Mesenchymal stem cell (in vitro differentiated cells and primary cell): ENCODE measurements at regions not wholly inside any gene's neighbourhood (a gene's known extent, or its start where the extent isn't known, plus 50 kb on each side); places are given as distances from the start of the nearest gene placed in this dataset.
A peak's percentile ranks its signal among the peaks of the same experiment; 100 is the strongest.

Source experiments
- DNase-seq: peaks from one replicate; pipeline ENCODE4 v3.0.0-alpha.2; 2013
- H2AFZ ChIP-seq: one replicate; pipeline ENCODE4 v1.6.1; 2013; ENCODE audit warnings: low read depth, mild to moderate bottlenecking, control low read depth, inconsistent platforms, low read length, moderate library complexity
- H2AK5ac ChIP-seq: 2 replicates; pipeline ENCODE4 v1.6.1; 2013; ENCODE audit warnings: low read length, moderate library complexity, mild to moderate bottlenecking, inconsistent platforms; ENCODE audit not compliant: severe bottlenecking
- H2BK120ac ChIP-seq: one replicate; pipeline ENCODE4 v1.6.1; 2013; ENCODE audit warnings: low read depth, mild to moderate bottlenecking, inconsistent platforms, low read length, moderate library complexity
- H2BK12ac ChIP-seq, 2 experiments: one replicate each; pipeline ENCODE4 v1.6.1; 2013; ENCODE audit warnings: inconsistent platforms in 2 of 2, low read length in 2 of 2, mild to moderate bottlenecking in 2 of 2, moderate library complexity in 2 of 2, control low read depth in 1 of 2
- H2BK15ac ChIP-seq: one replicate; pipeline ENCODE4 v1.6.1; 2013; ENCODE audit warnings: mild to moderate bottlenecking, low read depth, inconsistent platforms; ENCODE audit not compliant: poor library complexity, severe bottlenecking
- H2BK5ac ChIP-seq: 2 replicates; pipeline ENCODE4 v1.6.1; 2013; ENCODE audit warnings: low read depth, mild to moderate bottlenecking, low read length, control low read depth, inconsistent platforms; ENCODE audit not compliant: poor library complexity, severe bottlenecking
- H3K14ac ChIP-seq, 2 experiments: one replicate each; pipeline ENCODE4 v1.6.1; 2013; ENCODE audit warnings: inconsistent platforms in 2 of 2, low read length in 2 of 2, control low read depth in 1 of 2, mild to moderate bottlenecking in 1 of 2, moderate library complexity in 1 of 2
- H3K18ac ChIP-seq, 2 experiments: one replicate each; pipeline ENCODE4 v1.6.1; 2013; ENCODE audit warnings: inconsistent platforms in 2 of 2, low read length in 2 of 2, control low read depth in 1 of 2, low read depth in 1 of 2, mild to moderate bottlenecking in 1 of 2
- H3K23ac ChIP-seq, 2 experiments: one replicate each; pipeline ENCODE4 v1.6.1; 2013; ENCODE audit warnings: inconsistent platforms in 2 of 2, low read length in 2 of 2, mild to moderate bottlenecking in 2 of 2, moderate library complexity in 2 of 2, control low read depth in 1 of 2
- H3K27ac ChIP-seq: 2 replicates; pipeline ENCODE4 v1.5.1; 2013; ENCODE audit warnings: mild to moderate bottlenecking, moderate library complexity, low read length, control low read depth, inconsistent platforms; ENCODE audit not compliant: poor library complexity, severe bottlenecking
- H3K27me3 ChIP-seq, 2 experiments: 2 replicates each; pipeline versions ENCODE4 v1.6.1 to v1.7.0; 2013; ENCODE audit warnings: low read length in 2 of 2, mild to moderate bottlenecking in 2 of 2, moderate library complexity in 2 of 2, control low read depth in 1 of 2, inconsistent platforms in 1 of 2; ENCODE audit not compliant: control insufficient read depth in 1 of 2, insufficient read depth in 1 of 2
- H3K36me3 ChIP-seq, 2 experiments: 2 replicates each; pipeline versions ENCODE4 v1.6.1 to v1.7.0; 2013; ENCODE audit warnings: low read length in 2 of 2, control low read depth in 1 of 2, inconsistent platforms in 1 of 2, low read depth in 1 of 2, mild to moderate bottlenecking in 1 of 2; ENCODE audit not compliant: insufficient read depth in 2 of 2, control insufficient read depth in 1 of 2
- H3K4ac ChIP-seq, 2 experiments: one replicate each; pipeline ENCODE4 v1.6.1; 2013; ENCODE audit warnings: inconsistent platforms in 2 of 2, low read length in 2 of 2, mild to moderate bottlenecking in 2 of 2, moderate library complexity in 2 of 2, control low read depth in 1 of 2, low read depth in 1 of 2
- H3K4me1 ChIP-seq: 2 replicates; pipeline ENCODE4 v1.6.1; 2013; ENCODE audit warnings: low read depth, low read length, control low read depth; ENCODE audit not compliant: control insufficient read depth, insufficient read depth
- H3K4me2 ChIP-seq: 2 replicates; pipeline ENCODE4 v1.6.1; 2013; ENCODE audit warnings: low read length, mild to moderate bottlenecking, inconsistent platforms; ENCODE audit not compliant: poor library complexity, severe bottlenecking
- H3K4me3 ChIP-seq, 2 experiments: 2 replicates each; pipeline versions ENCODE4 v1.5.1 to v1.7.0; 2013; ENCODE audit warnings: low read length in 2 of 2, mild to moderate bottlenecking in 2 of 2, control low read depth in 1 of 2, low read depth in 1 of 2; ENCODE audit not compliant: insufficient read depth in 1 of 2
- H3K79me1 ChIP-seq: replicated peaks from 2 replicates; pipeline ENCODE4 v1.6.1; 2013; ENCODE audit warnings: mild to moderate bottlenecking, control low read depth, low read length, inconsistent platforms; ENCODE audit not compliant: poor library complexity, severe bottlenecking
- H3K9ac ChIP-seq: 2 replicates; pipeline ENCODE4 v1.7.0; 2013; ENCODE audit warnings: mild to moderate bottlenecking, low read length, moderate library complexity
- H3K9me3 ChIP-seq: 2 replicates; pipeline ENCODE4 v1.7.0; 2013; ENCODE audit warnings: mild to moderate bottlenecking, low read length; ENCODE audit not compliant: control insufficient read depth
- H4K8ac ChIP-seq: one replicate; pipeline ENCODE4 v1.6.1; 2013; ENCODE audit warnings: inconsistent platforms, mild to moderate bottlenecking, low read length, moderate library complexity
- H4K91ac ChIP-seq: one replicate; pipeline ENCODE4 v1.6.1; 2013; ENCODE audit warnings: mild to moderate bottlenecking, low read length, inconsistent platforms
- WGBS: methylation state at CpG from one replicate; pipeline ENCODE4 v1.1.7; 2013; ENCODE audit warnings: mixed read lengths; 5-methylcytosine and 5-hydroxymethylcytosine counted together

DNA sequence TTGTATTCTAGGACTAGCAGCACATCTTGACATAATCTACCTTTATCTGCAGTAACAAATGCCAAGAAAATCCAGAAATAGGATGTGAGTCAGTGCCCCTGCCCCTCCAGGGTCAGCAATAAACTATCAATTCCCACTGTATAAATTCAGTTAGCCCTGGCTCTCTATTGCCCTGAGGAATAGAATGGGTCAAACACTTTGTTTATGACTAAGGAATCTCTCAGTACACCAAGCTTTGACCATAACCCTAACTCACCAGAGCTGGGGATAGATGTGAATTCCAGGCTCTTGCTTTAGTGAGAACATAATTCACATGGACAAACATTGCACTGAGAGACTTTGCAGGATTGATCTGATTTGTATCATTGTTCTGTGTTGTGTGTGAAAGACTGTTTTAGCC, 82.3 kb downstream of the CXXC4 start:
- no peak overlapping the region for H2AFZ ChIP-seq
- H4K8ac ChIP-seq, result no peak overlapping the region
- no peak overlapping the region for H3K4me2 ChIP-seq
- no peak overlapping the region for H3K9ac ChIP-seq
- no peak overlapping the region for H3K27ac ChIP-seq
- H3K27me3 ChIP-seq, result no peaks in the 10 kb centered on the region
- H3K9me3 ChIP-seq, result no peaks in the 10 kb centered on the region
- H4K91ac ChIP-seq, result no peak overlapping the region
- H3K18ac ChIP-seq, result no peak overlapping the region
- H3K79me1 ChIP-seq, result no peaks in the 10 kb centered on the region
- no peak overlapping the region for H2BK120ac ChIP-seq
- no peak overlapping the region for H3K23ac ChIP-seq
- DNase-seq, result peak; percentile 28
- H2AK5ac ChIP-seq, result no peak overlapping the region
- no peaks in the 10 kb centered on the region for H3K4me1 ChIP-seq
- no peak overlapping the region for H2BK12ac ChIP-seq
- no peak overlapping the region for H2BK15ac ChIP-seq
- no peak overlapping the region for H3K4me3 ChIP-seq
- H2BK5ac ChIP-seq, result no peak overlapping the region
- H3K36me3 ChIP-seq, result no peaks in the 10 kb centered on the region
- H3K14ac ChIP-seq, result no peak overlapping the region
- H3K4ac ChIP-seq, result no peak overlapping the region

DNA sequence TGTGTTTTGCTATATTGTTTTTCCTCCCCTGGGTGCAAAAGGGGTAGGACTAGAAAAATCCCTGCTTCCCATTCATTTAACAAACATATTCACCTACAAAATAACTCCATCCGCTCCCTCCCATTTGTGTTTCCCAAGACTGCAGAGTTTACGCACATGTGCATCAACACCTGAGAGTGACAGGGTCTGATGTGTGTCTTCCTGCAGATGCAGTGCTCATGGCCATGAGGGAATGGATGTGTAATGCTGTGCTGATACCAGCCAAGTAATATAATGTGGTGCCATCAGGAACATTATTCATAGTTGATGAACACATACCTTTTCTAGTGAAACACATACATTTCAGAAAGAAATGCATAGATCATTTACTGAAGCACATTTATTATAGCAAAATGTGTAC, 83.2 kb downstream of the CXXC4 start:
- no peak overlapping the region for H3K4me3 ChIP-seq
- no peak overlapping the region for H3K23ac ChIP-seq
- H3K9ac ChIP-seq, result no peak overlapping the region
- no peak overlapping the region for H3K14ac ChIP-seq
- no peaks in the 10 kb centered on the region for H3K27me3 ChIP-seq
- 95% methylated on average over 2 of the region's 2 CpGs for WGBS
- H3K18ac ChIP-seq, result peak overlapping the region in 1 of 2 experiments; percentile 40
- H3K9me3 ChIP-seq, result no peaks in the 10 kb centered on the region
- H3K4me2 ChIP-seq, result no peak overlapping the region
- no peak overlapping the region for H3K27ac ChIP-seq
- H2BK15ac ChIP-seq, result no peak overlapping the region
- H2AFZ ChIP-seq, result no peak overlapping the region
- DNase-seq, result no peak
- H3K4me1 ChIP-seq, result no peaks in the 10 kb centered on the region
- H3K79me1 ChIP-seq, result no peaks in the 10 kb centered on the region
- no peak overlapping the region for H2BK5ac ChIP-seq
- H3K36me3 ChIP-seq, result no peaks in the 10 kb centered on the region
- H4K91ac ChIP-seq, result no peak overlapping the region
- no peak overlapping the region for H3K4ac ChIP-seq
- no peak overlapping the region for H2BK12ac ChIP-seq
- H2AK5ac ChIP-seq, result no peak overlapping the region
- no peak overlapping the region for H2BK120ac ChIP-seq
- H4K8ac ChIP-seq, result no peak overlapping the region

DNA sequence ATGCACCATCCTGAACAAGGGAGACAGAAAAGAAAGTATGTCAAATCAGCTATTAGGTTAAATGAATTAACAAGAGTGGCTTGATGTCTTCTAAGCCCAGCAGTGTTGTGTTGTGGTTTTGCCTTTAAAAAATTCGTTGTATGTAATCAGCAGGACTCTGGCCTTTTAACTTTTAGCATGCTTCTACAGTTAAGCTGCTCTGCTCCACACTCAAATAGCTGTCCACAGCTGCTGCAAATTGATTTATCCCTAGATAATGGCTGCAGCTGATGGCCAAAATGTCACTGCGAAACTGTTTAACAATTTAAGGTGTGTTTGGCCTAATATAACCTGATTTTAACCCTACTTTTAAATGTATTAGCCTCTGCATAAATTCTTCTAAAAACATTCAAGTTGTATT, 85.8 kb downstream of the CXXC4 start:
- H3K18ac ChIP-seq, result no peak overlapping the region
- H3K36me3 ChIP-seq, result no peaks in the 10 kb centered on the region
- no peak overlapping the region for H2BK5ac ChIP-seq
- no peak overlapping the region for H3K4me2 ChIP-seq
- no peak overlapping the region for H2AK5ac ChIP-seq
- H2BK15ac ChIP-seq, result no peak overlapping the region
- no peak overlapping the region for H2BK12ac ChIP-seq
- H4K91ac ChIP-seq, result no peak overlapping the region
- no peak overlapping the region for H2BK120ac ChIP-seq
- no peaks in the 10 kb centered on the region for H3K79me1 ChIP-seq
- H3K27me3 ChIP-seq, result no peaks in the 10 kb centered on the region
- no peaks in the 10 kb centered on the region for H3K9me3 ChIP-seq
- no peak overlapping the region for H4K8ac ChIP-seq
- no peak overlapping the region for H2AFZ ChIP-seq
- no peak overlapping the region for H3K27ac ChIP-seq
- H3K9ac ChIP-seq, result no peak overlapping the region
- DNase-seq, result peak; percentile 3
- 0% methylated on average over 1 of the region's 2 CpGs for WGBS
- H3K14ac ChIP-seq, result no peak overlapping the region
- no peak overlapping the region for H3K4ac ChIP-seq
- H3K4me3 ChIP-seq, result no peak overlapping the region
- H3K23ac ChIP-seq, result no peak overlapping the region
- no peaks in the 10 kb centered on the region for H3K4me1 ChIP-seq

DNA sequence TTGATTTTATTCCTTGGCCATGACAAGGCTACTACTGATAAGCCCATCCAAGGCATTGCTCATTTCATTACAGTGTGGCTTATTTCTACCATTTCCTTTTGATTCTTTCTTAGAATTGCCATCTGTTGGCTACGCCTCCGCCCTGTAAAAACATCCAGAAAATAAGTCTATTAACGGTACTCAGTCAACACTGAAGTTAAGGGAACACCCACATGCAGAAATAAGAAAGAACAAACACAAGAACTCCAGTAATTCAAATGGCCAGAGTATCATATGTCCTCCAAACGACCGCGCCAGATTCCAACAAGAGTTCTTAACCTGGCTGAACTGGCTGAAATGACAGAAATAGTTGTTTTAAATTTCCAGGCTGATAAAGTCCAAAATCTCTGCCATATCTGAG, 90.3 kb downstream of the CXXC4 start:
- Histone ChIP-seq H2BK120ac (no peak overlapping the region), H3K9me3 (no peaks in the 10 kb centered on the region), H3K4me3 (no peak overlapping the region), H3K36me3 (no peaks in the 10 kb centered on the region), H4K91ac (no peak overlapping the region), H3K4me2 (no peak overlapping the region), H3K79me1 (no peaks in the 10 kb centered on the region), H3K4me1 (no peaks in the 10 kb centered on the region), H3K9ac (no peak overlapping the region), H2BK15ac (no peak overlapping the region), H2BK12ac (no peak overlapping the region), H3K27me3 (no peaks in the 10 kb centered on the region), H3K18ac (no peak overlapping the region), H2AFZ (no peak overlapping the region), H2AK5ac (no peak overlapping the region), H3K27ac (no peak overlapping the region), H3K4ac (no peak overlapping the region), H3K14ac (no peak overlapping the region), H4K8ac (no peak overlapping the region), H3K23ac (no peak overlapping the region), H2BK5ac (no peak overlapping the region)
- no peak for DNase-seq
- WGBS, result 72% methylated on average over 6 of the region's 6 CpGs
